ENCODE measurements at regions not wholly inside any gene's neighbourhood (a gene's known extent, or its start where the extent isn't known, plus 50 kb on each side); places are given as distances from the start of the nearest gene placed in this dataset.

- 44% methylated on average over 5 of the region's 5 CpGs for whole genome bisulfite sequencing (ENCODE audit: missing lambda C conversion rate)
- ATAC-seq (no peak), DNase-seq (ENCODE audit: low read depth in 1 of 2, low spot score in 1 of 2) (no peak), FAIRE-seq (no peak)
- TF ChIP-seq REST (IDR thresholded peaks at IDR 0.05) (no peak), JUN (IDR thresholded peaks at IDR 0.05) (no peak), HEYL (CRISPR knock-in tag; IDR thresholded peaks at IDR 0.05) (no peak)
- POLR2A ChIA-PET, result no interaction called here
- Histone ChIP-seq H3K27ac (no peak overlapping the region), H3K4me1 (no peaks in the 10 kb centered on the region), H3K9me3 (no peaks in the 10 kb centered on the region), H3K4me2 (no peak overlapping the region), H3K4me3 (no peak overlapping the region)
- CTCF ChIA-PET, result no interaction called here
These were observed 117.0 kb upstream of the CXCL14 start for GRCh38 chr5:135695656-135696313.

GRCh38 chr5:135694906-135695305 is 116.1 kb upstream of the CXCL14 start:
- ChIA-PET CTCF (no interaction called here), POLR2A (no interaction called here)
- ATAC-seq, result no peak
- FAIRE-seq, result no peak
- 62% methylated on average over 5 of the region's 5 CpGs for WGBS (ENCODE audit: missing lambda C conversion rate)
- H3K27ac ChIP-seq, result no peak overlapping the region
- H3K4me3 ChIP-seq, result no peak overlapping the region
- no peak overlapping the region for H3K4me2 ChIP-seq
- H3K9me3 ChIP-seq, result no peaks in the 10 kb centered on the region
- H3K4me1 ChIP-seq, result no peaks in the 10 kb centered on the region
- no peak for TF ChIP-seq HEYL (CRISPR knock-in tag; IDR thresholded peaks at IDR 0.05)
- no peak for TF ChIP-seq RARB (CRISPR knock-in tag; IDR thresholded peaks at IDR 0.05)
- TF ChIP-seq HOXB13 (CRISPR knock-in tag; IDR thresholded peaks at IDR 0.05; ENCODE audit: low read depth), result no peak
- no peak for TF ChIP-seq EP300 (IDR thresholded peaks at IDR 0.05)
- TF ChIP-seq ZC3H11A (IDR thresholded peaks at IDR 0.05), result no peak
- DNase-seq (ENCODE audit: low read depth in 1 of 2, low spot score in 1 of 2), result no peak

GRCh38 chr5:135694012-135694411 is 115.2 kb upstream of the CXCL14 start:
- POLR2A ChIA-PET, result no interaction called here
- Histone ChIP-seq H3K4me3 (no peak overlapping the region), H3K27ac (no peak overlapping the region), H3K4me2 (no peak overlapping the region), H3K9me3 (no peaks in the 10 kb centered on the region), H3K4me1 (no peaks in the 10 kb centered on the region)
- no peak for FAIRE-seq
- 36% methylated on average over 9 of the region's 9 CpGs for WGBS (ENCODE audit: missing lambda C conversion rate)
- ATAC-seq, result no peak
- no peak for TF ChIP-seq RNF2 (IDR thresholded peaks at IDR 0.05; ENCODE audit: borderline replicate concordance, low read depth)
- no peak for TF ChIP-seq FOXS1 (CRISPR knock-in tag; IDR thresholded peaks at IDR 0.05)
- TF ChIP-seq BHLHE40 (IDR thresholded peaks at IDR 0.05; ENCODE audit: low read depth, low read length), result no peak
- no peak for TF ChIP-seq ZC3H11A (IDR thresholded peaks at IDR 0.05)
- TF ChIP-seq CHD4 (IDR thresholded peaks at IDR 0.05; ENCODE audit: borderline replicate concordance), result no peak
- no peak for DNase-seq (ENCODE audit: low read depth in 1 of 2, low spot score in 1 of 2)
- CTCF ChIA-PET, result interaction anchor here (1.1 kb wide), 1 partner anchor 26 kb away, joined by 3 read pairs; no protein-coding TSS in a partner anchor

- CTCF ChIA-PET, result interaction anchor here (1.1 kb wide), 1 partner anchor 26 kb away, joined by 3 read pairs; no protein-coding TSS in a partner anchor
These were observed 114.7 kb upstream of the CXCL14 start for GRCh38 chr5:135693371-135693955.

More at GRCh38 chr5:135693371-135693955, 114.7 kb upstream of the CXCL14 start:
- Histone ChIP-seq H3K4me1 (no peaks in the 10 kb centered on the region), H3K4me2 (no peak overlapping the region), H3K4me3 (no peak overlapping the region), H3K27ac (no peak overlapping the region), H3K9me3 (no peaks in the 10 kb centered on the region)
- no peak for FAIRE-seq
- WGBS (ENCODE audit: missing lambda C conversion rate), result 65% methylated on average over 8 of the region's 8 CpGs
- POLR2A ChIA-PET, result no interaction called here
- no peak for DNase-seq (ENCODE audit: low read depth in 1 of 2, low spot score in 1 of 2)
- no peak for ATAC-seq
- TF ChIP-seq HMGXB4 (CRISPR knock-in tag; IDR thresholded peaks at IDR 0.05; ENCODE audit: borderline replicate concordance) (no peak), FOXS1 (CRISPR knock-in tag; IDR thresholded peaks at IDR 0.05) (no peak), MYC (IDR thresholded peaks at IDR 0.05; ENCODE audit: borderline replicate concordance, low read length) (no peak), HDAC2 (IDR thresholded peaks at IDR 0.05) (no peak)

All from A549 (cell line).